Ureter (tissue), 1 donor: ENCODE measurements at regions not wholly inside any gene's neighbourhood (a gene's known extent, or its start where the extent isn't known, plus 50 kb on each side); places are given as distances from the start of the nearest gene placed in this dataset.
"Not testable (repeated sequence)": the region's sequence is repeated elsewhere in the genome, so short reads cannot be mapped to it uniquely, and the experiment has no call there.

Experiments
- DNase-seq: peaks from one replicate; pipeline ENCODE4 v3.0.0-alpha.2; 2020; ENCODE audit warnings: low spot score
- donor health status: DM: yes; HTN: yes; CAD: no.

GRCh38 chr17:16843511-16843910 lies 128.4 kb downstream of the TNFRSF13B start:
- not testable (repeated sequence) for DNase-seq

- DNase-seq = not testable (repeated sequence)
These were observed 129.6 kb downstream of the TNFRSF13B start for GRCh38 chr17:16842346-16842745.

GRCh38 chr17:16841896-16842295 lies 130.0 kb downstream of the TNFRSF13B start:
- DNase-seq = not testable (repeated sequence)

- DNase-seq = not testable (repeated sequence)
These were observed 131.7 kb downstream of the TNFRSF13B start for GRCh38 chr17:16840219-16840618.

GRCh38 chr17:16839242-16840175 lies 132.4 kb downstream of the TNFRSF13B start:
- not testable (repeated sequence) for DNase-seq

- DNase-seq = not testable (repeated sequence)
These were observed 133.1 kb downstream of the TNFRSF13B start for GRCh38 chr17:16838795-16839194.

GRCh38 chr17:16838287-16838686 lies 133.6 kb downstream of the TNFRSF13B start:
- not testable (repeated sequence) for DNase-seq

GRCh38 chr17:16837468-16838266 lies 134.3 kb downstream of the TNFRSF13B start:
- not testable (repeated sequence) for DNase-seq

GRCh38 chr17:16836315-16836915 lies 135.5 kb downstream of the TNFRSF13B start:
- DNase-seq = not testable (repeated sequence)

GRCh38 chr17:16833517-16833916 lies 138.4 kb downstream of the TNFRSF13B start:
- not testable (repeated sequence) for DNase-seq

GRCh38 chr17:16832853-16833252 lies 139.1 kb downstream of the TNFRSF13B start:
- DNase-seq = not testable (repeated sequence)

GRCh38 chr17:16832206-16832605 lies 139.7 kb downstream of the TNFRSF13B start:
- DNase-seq = not testable (repeated sequence)

- DNase-seq = not testable (repeated sequence)
These were observed 140.7 kb downstream of the CCDC144A start for GRCh38 chr17:16830770-16831169.

GRCh38 chr17:16830219-16830618 lies 140.2 kb downstream of the CCDC144A start:
- DNase-seq = not testable (repeated sequence)
